T-helper 2 cell treated with Interferon-gamma antibody and Interleukin-4, amounts not matched to agents 5 μg/mL and 100 μg/mL, for 36 hours (primary cell): ENCODE measurements at regions not wholly inside any gene's neighbourhood (a gene's known extent, or its start where the extent isn't known, plus 50 kb on each side); places are given as distances from the start of the nearest gene placed in this dataset.

ENCODE experiments used
- DNase-seq: peaks from one replicate; pipeline ENCODE4 v3.0.0; 2021; ENCODE audit warnings: low spot score
- H3K27ac Mint-ChIP-seq: one replicate; pipeline ENCODE4 v1.8.0; 2021; ENCODE audit warnings: mild to moderate bottlenecking, mixed read lengths
- H3K27me3 Mint-ChIP-seq: one replicate; pipeline ENCODE4 v1.8.0; 2021; ENCODE audit warnings: low read depth, mixed read lengths
- H3K36me3 Mint-ChIP-seq: one replicate; pipeline ENCODE4 v1.8.0; 2021; ENCODE audit warnings: low read depth, mixed read lengths
- H3K4me1 Mint-ChIP-seq: one replicate; pipeline ENCODE4 v1.8.0; 2021; ENCODE audit warnings: low read depth, mixed read lengths
- H3K4me3 Mint-ChIP-seq: one replicate; pipeline ENCODE4 v1.8.0; 2022; ENCODE audit warnings: mild to moderate bottlenecking, moderate library complexity, mixed read lengths
- H3K9me3 Mint-ChIP-seq: one replicate; pipeline ENCODE4 v1.8.0; 2021; ENCODE audit warnings: mixed read lengths

- Mint-ChIP-seq H3K27ac (no peak overlapping the region), H3K4me3 (no peak overlapping the region), H3K27me3 (peaks cover 8% of the 10 kb centered on the region), H3K4me1 (no peaks in the 10 kb centered on the region), H3K36me3 (no peaks in the 10 kb centered on the region), H3K9me3 (no peaks in the 10 kb centered on the region)
- DNase-seq = no peak
These were observed 76.4 kb downstream of the DDX3Y start for GRCh38 chrY:12981074-12981473.

GRCh38 chrY:12982249-12982829 lies 77.7 kb downstream of the DDX3Y start:
- Mint-ChIP-seq H3K4me3 (no peak overlapping the region), H3K9me3 (no peaks in the 10 kb centered on the region), H3K27ac (no peak overlapping the region), H3K27me3 (peaks cover 6% of the 10 kb centered on the region), H3K36me3 (no peaks in the 10 kb centered on the region), H3K4me1 (no peaks in the 10 kb centered on the region)
- no peak for DNase-seq

GRCh38 chrY:12984637-12985344 lies 80.1 kb downstream of the DDX3Y start:
- no peak for DNase-seq
- no peaks in the 10 kb centered on the region for H3K4me1 Mint-ChIP-seq
- peaks cover 5% of the 10 kb centered on the region for H3K9me3 Mint-ChIP-seq
- peaks cover 9% of the 10 kb centered on the region for H3K27me3 Mint-ChIP-seq
- no peak overlapping the region for H3K27ac Mint-ChIP-seq
- H3K4me3 Mint-ChIP-seq = no peak overlapping the region
- H3K36me3 Mint-ChIP-seq = no peaks in the 10 kb centered on the region

GRCh38 chrY:13017493-13017892 lies 112.8 kb downstream of the DDX3Y start:
- Mint-ChIP-seq H3K4me1 (peaks cover 36% of the 10 kb centered on the region), H3K27ac (no peak overlapping the region), H3K4me3 (no peak overlapping the region), H3K36me3 (peaks cover 2% of the 10 kb centered on the region), H3K9me3 (no peaks in the 10 kb centered on the region), H3K27me3 (no peaks in the 10 kb centered on the region)
- no peak for DNase-seq

- peaks cover 39% of the 10 kb centered on the region for H3K4me1 Mint-ChIP-seq
- no peaks in the 10 kb centered on the region for H3K9me3 Mint-ChIP-seq
- H3K27me3 Mint-ChIP-seq = peaks cover 2% of the 10 kb centered on the region
- no peak for DNase-seq
- peaks cover 2% of the 10 kb centered on the region for H3K36me3 Mint-ChIP-seq
- H3K4me3 Mint-ChIP-seq = no peak overlapping the region
- peak overlapping the region; percentile 26 for H3K27ac Mint-ChIP-seq
These were observed 114.8 kb downstream of the DDX3Y start for GRCh38 chrY:13019486-13019885.

GRCh38 chrY:13020839-13021238 lies 116.2 kb downstream of the DDX3Y start:
- DNase-seq = no peak
- H3K4me1 Mint-ChIP-seq = peaks cover 39% of the 10 kb centered on the region

GRCh38 chrY:13023607-13024006 lies 118.9 kb downstream of the DDX3Y start:
- no peak for DNase-seq
- no peaks in the 10 kb centered on the region for H3K9me3 Mint-ChIP-seq
- peaks cover 25% of the 10 kb centered on the region for H3K4me1 Mint-ChIP-seq
- H3K4me3 Mint-ChIP-seq = no peak overlapping the region
- no peak overlapping the region for H3K27ac Mint-ChIP-seq
- no peaks in the 10 kb centered on the region for H3K36me3 Mint-ChIP-seq
- H3K27me3 Mint-ChIP-seq = peaks cover 2% of the 10 kb centered on the region

More at GRCh38 chrY:13020839-13021238, 116.2 kb downstream of the DDX3Y start:
- H3K9me3 Mint-ChIP-seq = no peaks in the 10 kb centered on the region
- peaks cover 2% of the 10 kb centered on the region for H3K27me3 Mint-ChIP-seq
- H3K4me3 Mint-ChIP-seq = no peak overlapping the region
- H3K27ac Mint-ChIP-seq = peak overlapping the region; percentile 31
- H3K36me3 Mint-ChIP-seq = peaks cover 2% of the 10 kb centered on the region

- no peak for DNase-seq
- Mint-ChIP-seq H3K4me1 (peaks cover 25% of the 10 kb centered on the region), H3K36me3 (no peaks in the 10 kb centered on the region), H3K27ac (no peak overlapping the region), H3K9me3 (no peaks in the 10 kb centered on the region), H3K4me3 (no peak overlapping the region), H3K27me3 (peaks cover 2% of the 10 kb centered on the region)
These were observed 119.8 kb downstream of the DDX3Y start for GRCh38 chrY:13024447-13024846.

GRCh38 chrY:13026906-13027305 lies 122.2 kb downstream of the DDX3Y start:
- H3K27ac Mint-ChIP-seq = no peak overlapping the region
- no peak overlapping the region for H3K4me3 Mint-ChIP-seq
- no peaks in the 10 kb centered on the region for H3K9me3 Mint-ChIP-seq
- no peak for DNase-seq
- peaks cover 1% of the 10 kb centered on the region for H3K36me3 Mint-ChIP-seq
- peaks cover 2% of the 10 kb centered on the region for H3K27me3 Mint-ChIP-seq
- H3K4me1 Mint-ChIP-seq = peaks cover 9% of the 10 kb centered on the region

- DNase-seq = no peak
- H3K27me3 Mint-ChIP-seq = peaks cover 9% of the 10 kb centered on the region
- no peak overlapping the region for H3K4me3 Mint-ChIP-seq
These were observed 135.6 kb downstream of the DDX3Y start for GRCh38 chrY:13040232-13040631.

GRCh38 chrY:13053501-13053900 lies 148.8 kb downstream of the DDX3Y start:
- H3K4me1 Mint-ChIP-seq = no peaks in the 10 kb centered on the region
- H3K36me3 Mint-ChIP-seq = no peaks in the 10 kb centered on the region
- no peaks in the 10 kb centered on the region for H3K9me3 Mint-ChIP-seq

More at GRCh38 chrY:13040232-13040631, 135.6 kb downstream of the DDX3Y start:
- Mint-ChIP-seq H3K4me1 (peaks cover 2% of the 10 kb centered on the region), H3K9me3 (peaks cover 5% of the 10 kb centered on the region), H3K36me3 (peaks cover 1% of the 10 kb centered on the region), H3K27ac (no peak overlapping the region)

GRCh38 chrY:13066372-13066771 lies 161.7 kb downstream of the DDX3Y start:
- Mint-ChIP-seq H3K36me3 (peaks cover 10% of the 10 kb centered on the region), H3K27ac (no peak overlapping the region), H3K4me3 (no peak overlapping the region), H3K9me3 (peaks cover 11% of the 10 kb centered on the region), H3K27me3 (no peaks in the 10 kb centered on the region), H3K4me1 (peaks cover 18% of the 10 kb centered on the region)
- no peak for DNase-seq

More at GRCh38 chrY:13053501-13053900, 148.8 kb downstream of the DDX3Y start:
- no peak for DNase-seq
- H3K4me3 Mint-ChIP-seq = no peak overlapping the region
- H3K27me3 Mint-ChIP-seq = peaks cover 8% of the 10 kb centered on the region
- H3K27ac Mint-ChIP-seq = no peak overlapping the region

GRCh38 chrY:13068696-13069095 lies 164.0 kb downstream of the DDX3Y start:
- H3K4me1 Mint-ChIP-seq = peaks cover 15% of the 10 kb centered on the region
- peaks cover 7% of the 10 kb centered on the region for H3K36me3 Mint-ChIP-seq
- no peak overlapping the region for H3K4me3 Mint-ChIP-seq
- no peak overlapping the region for H3K27ac Mint-ChIP-seq
- DNase-seq = no peak
- H3K9me3 Mint-ChIP-seq = peaks cover 6% of the 10 kb centered on the region
- no peaks in the 10 kb centered on the region for H3K27me3 Mint-ChIP-seq

- DNase-seq = no peak
- Mint-ChIP-seq H3K4me3 (no peak overlapping the region), H3K4me1 (peaks cover 15% of the 10 kb centered on the region), H3K27me3 (no peaks in the 10 kb centered on the region), H3K36me3 (peaks cover 7% of the 10 kb centered on the region), H3K27ac (no peak overlapping the region), H3K9me3 (peaks cover 8% of the 10 kb centered on the region)
These were observed 164.4 kb downstream of the DDX3Y start for GRCh38 chrY:13069111-13069510.
